Ishikawa (cell line): ENCODE measurements at regions not wholly inside any gene's neighbourhood (a gene's known extent, or its start where the extent isn't known, plus 50 kb on each side); places are given as distances from the start of the nearest gene placed in this dataset.

ENCODE experiments used
- CEBPB ChIP-seq: IDR thresholded peaks from 2 replicates; pipeline ENCODE4 v1.6.1; 2012
- CREB1 ChIP-seq: IDR thresholded peaks from 2 replicates; pipeline ENCODE4 v1.6.1; 2012; ENCODE audit warnings: low read depth
- EGR1 ChIP-seq: IDR thresholded peaks from 2 replicates; pipeline ENCODE4 v1.6.1; 2012
- EP300 ChIP-seq: IDR thresholded peaks from 2 replicates; pipeline ENCODE4 v1.6.1; 2012; ENCODE audit warnings: borderline replicate concordance
- FOXM1 ChIP-seq: IDR thresholded peaks from 2 replicates; pipeline ENCODE4 v1.6.1; 2012; ENCODE audit warnings: low read depth, borderline replicate concordance
- NFIC ChIP-seq: IDR thresholded peaks from 2 replicates; pipeline ENCODE4 v1.6.1; 2012
- RAD21 ChIP-seq: IDR thresholded peaks from 2 replicates; pipeline ENCODE4 v1.6.1; 2012; ENCODE audit warnings: low read depth
- TAF1 ChIP-seq: IDR thresholded peaks from 2 replicates; pipeline ENCODE4 v1.6.1; 2012; ENCODE audit warnings: low read depth, mild to moderate bottlenecking
- TEAD4 ChIP-seq: IDR thresholded peaks from 2 replicates; pipeline ENCODE4 v1.6.1; 2012
- YY1 ChIP-seq: IDR thresholded peaks from 2 replicates; pipeline ENCODE4 v1.6.1; 2012; ENCODE audit warnings: low read depth
- ZBTB7A ChIP-seq: IDR thresholded peaks from 2 replicates; pipeline ENCODE4 v1.6.1; 2012; ENCODE audit warnings: low read depth
- TF ChIP-seq, protein P1 (sequence below): IDR thresholded peaks from 2 replicates; pipeline ENCODE4 v1.6.1; 2012
- TF ChIP-seq, protein P2 (sequence below): IDR thresholded peaks from 2 replicates; pipeline ENCODE4 v1.6.1; 2012
- TF ChIP-seq, protein P3 (sequence below): IDR thresholded peaks from 2 replicates; pipeline ENCODE4 v1.6.1; 2012; ENCODE audit warnings: low read depth, mild to moderate bottlenecking

DNA sequence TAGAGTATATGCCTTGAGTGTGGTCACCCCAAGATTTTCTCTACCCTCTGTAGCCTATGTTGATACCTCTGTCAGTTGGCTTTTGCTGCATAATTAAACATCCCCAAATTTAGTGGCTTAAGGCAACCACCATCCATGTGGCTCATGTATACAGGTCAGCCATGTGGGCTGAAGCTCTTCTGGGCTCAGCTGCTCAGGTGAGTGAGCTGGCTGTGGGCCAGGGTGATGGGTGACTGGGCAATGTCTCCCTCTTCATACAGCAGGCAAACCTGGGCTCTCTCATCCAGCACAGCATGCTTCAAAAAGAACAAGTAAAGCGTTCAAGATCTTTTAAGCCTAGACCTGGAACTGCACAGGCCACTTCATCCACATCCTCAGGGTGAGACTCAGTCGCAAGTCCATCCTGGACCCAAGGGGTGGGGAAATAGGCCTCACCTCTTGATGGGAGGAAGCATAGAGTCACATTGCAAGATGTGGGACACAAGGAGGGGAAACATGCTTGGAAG lies 188.2 kb upstream of the TAS2R1 start:
- TF ChIP-seq, protein P1, sequence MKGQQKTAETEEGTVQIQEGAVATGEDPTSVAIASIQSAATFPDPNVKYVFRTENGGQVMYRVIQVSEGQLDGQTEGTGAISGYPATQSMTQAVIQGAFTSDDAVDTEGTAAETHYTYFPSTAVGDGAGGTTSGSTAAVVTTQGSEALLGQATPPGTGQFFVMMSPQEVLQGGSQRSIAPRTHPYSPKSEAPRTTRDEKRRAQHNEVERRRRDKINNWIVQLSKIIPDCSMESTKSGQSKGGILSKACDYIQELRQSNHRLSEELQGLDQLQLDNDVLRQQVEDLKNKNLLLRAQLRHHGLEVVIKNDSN: no peak
- TF ChIP-seq EP300: no peak
- no peak for TF ChIP-seq EGR1

DNA sequence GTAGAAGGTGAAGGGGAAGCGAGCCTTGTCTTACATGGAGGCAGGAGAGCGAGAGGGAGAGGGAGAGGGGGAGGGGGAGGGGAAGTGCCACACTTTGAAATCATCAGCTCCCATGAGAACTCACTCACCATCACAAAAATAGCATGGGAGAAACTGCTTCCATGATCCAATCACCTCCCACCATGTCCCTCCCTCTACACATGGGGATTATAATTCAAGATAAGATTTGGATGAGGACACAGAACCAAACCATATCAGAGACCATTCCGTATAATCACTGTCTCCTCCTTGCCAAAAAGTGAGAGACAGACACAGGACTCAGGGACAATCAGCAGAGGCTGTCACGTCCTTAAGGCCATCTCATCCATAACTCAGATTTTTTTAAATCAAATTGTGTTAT lies 187.7 kb upstream of the TAS2R1 start:
- TF ChIP-seq, protein P2, sequence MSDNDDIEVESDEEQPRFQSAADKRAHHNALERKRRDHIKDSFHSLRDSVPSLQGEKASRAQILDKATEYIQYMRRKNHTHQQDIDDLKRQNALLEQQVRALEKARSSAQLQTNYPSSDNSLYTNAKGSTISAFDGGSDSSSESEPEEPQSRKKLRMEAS: no peak
- TF ChIP-seq, protein P3, sequence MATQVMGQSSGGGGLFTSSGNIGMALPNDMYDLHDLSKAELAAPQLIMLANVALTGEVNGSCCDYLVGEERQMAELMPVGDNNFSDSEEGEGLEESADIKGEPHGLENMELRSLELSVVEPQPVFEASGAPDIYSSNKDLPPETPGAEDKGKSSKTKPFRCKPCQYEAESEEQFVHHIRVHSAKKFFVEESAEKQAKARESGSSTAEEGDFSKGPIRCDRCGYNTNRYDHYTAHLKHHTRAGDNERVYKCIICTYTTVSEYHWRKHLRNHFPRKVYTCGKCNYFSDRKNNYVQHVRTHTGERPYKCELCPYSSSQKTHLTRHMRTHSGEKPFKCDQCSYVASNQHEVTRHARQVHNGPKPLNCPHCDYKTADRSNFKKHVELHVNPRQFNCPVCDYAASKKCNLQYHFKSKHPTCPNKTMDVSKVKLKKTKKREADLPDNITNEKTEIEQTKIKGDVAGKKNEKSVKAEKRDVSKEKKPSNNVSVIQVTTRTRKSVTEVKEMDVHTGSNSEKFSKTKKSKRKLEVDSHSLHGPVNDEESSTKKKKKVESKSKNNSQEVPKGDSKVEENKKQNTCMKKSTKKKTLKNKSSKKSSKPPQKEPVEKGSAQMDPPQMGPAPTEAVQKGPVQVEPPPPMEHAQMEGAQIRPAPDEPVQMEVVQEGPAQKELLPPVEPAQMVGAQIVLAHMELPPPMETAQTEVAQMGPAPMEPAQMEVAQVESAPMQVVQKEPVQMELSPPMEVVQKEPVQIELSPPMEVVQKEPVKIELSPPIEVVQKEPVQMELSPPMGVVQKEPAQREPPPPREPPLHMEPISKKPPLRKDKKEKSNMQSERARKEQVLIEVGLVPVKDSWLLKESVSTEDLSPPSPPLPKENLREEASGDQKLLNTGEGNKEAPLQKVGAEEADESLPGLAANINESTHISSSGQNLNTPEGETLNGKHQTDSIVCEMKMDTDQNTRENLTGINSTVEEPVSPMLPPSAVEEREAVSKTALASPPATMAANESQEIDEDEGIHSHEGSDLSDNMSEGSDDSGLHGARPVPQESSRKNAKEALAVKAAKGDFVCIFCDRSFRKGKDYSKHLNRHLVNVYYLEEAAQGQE: no peak
- TF ChIP-seq EGR1 (no peak), YY1 (no peak), FOXM1 (no peak)
- TF ChIP-seq, protein P1: no peak

DNA sequence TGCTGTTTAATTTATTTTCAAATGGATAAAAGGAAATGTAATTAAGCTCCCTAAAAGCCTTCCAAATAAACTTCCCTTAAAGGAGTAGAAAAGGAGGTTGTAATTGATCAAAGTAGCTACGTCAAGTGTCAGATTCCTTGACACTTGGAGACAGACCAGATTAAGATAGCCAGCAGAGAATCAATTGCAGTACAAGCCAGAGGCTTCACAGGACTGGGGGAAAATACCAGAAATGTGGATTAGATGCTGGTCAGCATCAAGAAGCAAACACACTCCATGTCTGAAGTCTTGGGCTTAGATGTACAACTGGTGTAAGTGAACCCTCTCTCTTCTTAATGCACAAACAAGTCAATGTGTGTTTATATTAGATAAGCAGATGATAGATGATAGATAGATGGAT lies 184.9 kb upstream of the TAS2R1 start:
- TF ChIP-seq EGR1 (no peak), YY1 (no peak), RAD21 (no peak), TAF1 (no peak), TEAD4 (no peak), NFIC (no peak), EP300 (no peak), ZBTB7A (no peak)
- TF ChIP-seq, protein P2: no peak
- TF ChIP-seq, protein P3: no peak
- TF ChIP-seq, protein P1: no peak

DNA sequence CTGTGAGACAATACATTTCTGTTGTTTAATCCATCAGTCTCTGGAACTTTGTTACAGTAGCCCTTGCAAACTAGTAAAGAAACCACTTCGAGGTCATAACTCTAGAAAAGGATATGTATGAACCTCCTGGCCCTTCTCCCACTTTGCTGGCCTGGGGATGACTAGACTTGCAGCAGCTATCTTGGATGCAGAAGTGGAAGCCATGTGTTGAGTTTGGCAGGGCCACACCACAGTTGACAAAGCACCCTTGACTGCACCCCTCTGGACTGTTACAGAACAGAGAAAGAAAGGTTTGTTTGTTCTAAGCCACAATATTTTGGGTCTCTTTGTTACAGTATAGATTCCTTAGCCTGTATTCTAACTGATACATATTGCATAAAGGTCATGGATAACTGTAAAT lies 183.2 kb upstream of the TAS2R1 start:
- no peak for TF ChIP-seq ZBTB7A
- no peak for TF ChIP-seq RAD21
- no peak for TF ChIP-seq EP300
- TF ChIP-seq CEBPB: no peak
- TF ChIP-seq, protein P2: no peak
- TF ChIP-seq, protein P3: no peak
- TF ChIP-seq TAF1: no peak
- no peak for TF ChIP-seq CREB1
- no peak for TF ChIP-seq FOXM1
- TF ChIP-seq, protein P1: no peak
- no peak for TF ChIP-seq TEAD4
